B cell (primary cell): ENCODE measurements at regions not wholly inside any gene's neighbourhood (a gene's known extent, or its start where the extent isn't known, plus 50 kb on each side); places are given as distances from the start of the nearest gene placed in this dataset.

Experiments used
- EZH2 ChIP-seq: IDR thresholded peaks from 2 replicates; pipeline ENCODE4 v1.6.1; 2012; ENCODE audit warnings: borderline replicate concordance, low read depth, mild to moderate bottlenecking, moderate library complexity, low read length; ENCODE audit not compliant: insufficient read depth, poor library complexity, severe bottlenecking
- TF ChIP-seq, protein P1 (sequence below): fragments of 200-600 bp; IDR thresholded peaks from one replicate; pipeline ENCODE4 v1.8.0; 2022; ENCODE audit warnings: antibody characterized with exemption, mild to moderate bottlenecking

GRCh38 chr20:57899554-57899953, 189.7 kb upstream of the PMEPA1 start:
- TF ChIP-seq, protein P1, sequence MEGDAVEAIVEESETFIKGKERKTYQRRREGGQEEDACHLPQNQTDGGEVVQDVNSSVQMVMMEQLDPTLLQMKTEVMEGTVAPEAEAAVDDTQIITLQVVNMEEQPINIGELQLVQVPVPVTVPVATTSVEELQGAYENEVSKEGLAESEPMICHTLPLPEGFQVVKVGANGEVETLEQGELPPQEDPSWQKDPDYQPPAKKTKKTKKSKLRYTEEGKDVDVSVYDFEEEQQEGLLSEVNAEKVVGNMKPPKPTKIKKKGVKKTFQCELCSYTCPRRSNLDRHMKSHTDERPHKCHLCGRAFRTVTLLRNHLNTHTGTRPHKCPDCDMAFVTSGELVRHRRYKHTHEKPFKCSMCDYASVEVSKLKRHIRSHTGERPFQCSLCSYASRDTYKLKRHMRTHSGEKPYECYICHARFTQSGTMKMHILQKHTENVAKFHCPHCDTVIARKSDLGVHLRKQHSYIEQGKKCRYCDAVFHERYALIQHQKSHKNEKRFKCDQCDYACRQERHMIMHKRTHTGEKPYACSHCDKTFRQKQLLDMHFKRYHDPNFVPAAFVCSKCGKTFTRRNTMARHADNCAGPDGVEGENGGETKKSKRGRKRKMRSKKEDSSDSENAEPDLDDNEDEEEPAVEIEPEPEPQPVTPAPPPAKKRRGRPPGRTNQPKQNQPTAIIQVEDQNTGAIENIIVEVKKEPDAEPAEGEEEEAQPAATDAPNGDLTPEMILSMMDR: no peak
- no peak for TF ChIP-seq EZH2
